ENCODE measurements at regions not wholly inside any gene's neighbourhood (a gene's known extent, or its start where the extent isn't known, plus 50 kb on each side); places are given as distances from the start of the nearest gene placed in this dataset.
A peak's percentile ranks its signal among the peaks of the same experiment; 100 is the strongest.

- no peak overlapping the region for H3K4me3 ChIP-seq (ENCODE audit: severe bottlenecking)
- DNase-seq (ENCODE audit: low spot score) (no peak), ATAC-seq (ENCODE audit: low read depth) (no peak)
- no peaks in the 10 kb centered on the region for H3K27me3 ChIP-seq (ENCODE audit: insufficient read depth, poor library complexity, severe bottlenecking)
- H3K9me3 ChIP-seq (ENCODE audit: severe bottlenecking) = no peaks in the 10 kb centered on the region
- TF ChIP-seq CTCF (IDR thresholded peaks at IDR 0.05; ENCODE audit: poor library complexity, severe bottlenecking) = no peak
- peaks cover 8% of the 10 kb centered on the region for H3K4me1 ChIP-seq (ENCODE audit: insufficient read depth, poor library complexity, severe bottlenecking)
- H3K27ac ChIP-seq (ENCODE audit: poor library complexity, severe bottlenecking) = no peak overlapping the region
- no peaks in the 10 kb centered on the region for H3K36me3 ChIP-seq (ENCODE audit: low read depth)
Observed at GRCh38 chr2:146869328-146869727, 975.5 kb upstream of the ACVR2A start.

- TF ChIP-seq CTCF (IDR thresholded peaks at IDR 0.05; ENCODE audit: poor library complexity, severe bottlenecking) = no peak
- no peaks in the 10 kb centered on the region for H3K4me1 ChIP-seq (ENCODE audit: insufficient read depth, poor library complexity, severe bottlenecking)
- no peak for DNase-seq (ENCODE audit: low spot score)
- no peak for ATAC-seq (ENCODE audit: low read depth)
- no peaks in the 10 kb centered on the region for H3K27me3 ChIP-seq (ENCODE audit: insufficient read depth, poor library complexity, severe bottlenecking)
- no peaks in the 10 kb centered on the region for H3K36me3 ChIP-seq (ENCODE audit: low read depth)
- H3K4me3 ChIP-seq (ENCODE audit: severe bottlenecking) = no peak overlapping the region
- H3K9me3 ChIP-seq (ENCODE audit: severe bottlenecking) = no peaks in the 10 kb centered on the region
- H3K27ac ChIP-seq (ENCODE audit: poor library complexity, severe bottlenecking) = no peak overlapping the region
Observed at GRCh38 chr2:146868051-146868450, 976.8 kb upstream of the ACVR2A start.

- no peak overlapping the region for H3K27ac ChIP-seq (ENCODE audit: poor library complexity, severe bottlenecking)
- no peaks in the 10 kb centered on the region for H3K9me3 ChIP-seq (ENCODE audit: severe bottlenecking)
- DNase-seq (ENCODE audit: low spot score) (no peak), ATAC-seq (ENCODE audit: low read depth) (no peak)
- H3K27me3 ChIP-seq (ENCODE audit: insufficient read depth, poor library complexity, severe bottlenecking) = no peaks in the 10 kb centered on the region
- no peaks in the 10 kb centered on the region for H3K36me3 ChIP-seq (ENCODE audit: low read depth)
- no peak overlapping the region for H3K4me3 ChIP-seq (ENCODE audit: severe bottlenecking)
- no peaks in the 10 kb centered on the region for H3K4me1 ChIP-seq (ENCODE audit: insufficient read depth, poor library complexity, severe bottlenecking)
- TF ChIP-seq CTCF (IDR thresholded peaks at IDR 0.05; ENCODE audit: poor library complexity, severe bottlenecking) = no peak
Observed at GRCh38 chr2:146867477-146867986, 977.3 kb upstream of the ACVR2A start.

GRCh38 chr2:146853741-146854444 is 990.9 kb upstream of the ACVR2A start:
- ATAC-seq (ENCODE audit: low read depth) (peak; percentile 73), DNase-seq (ENCODE audit: low spot score) (no peak)
- H3K9me3 ChIP-seq (ENCODE audit: severe bottlenecking) = no peaks in the 10 kb centered on the region
- no peak overlapping the region for H3K27ac ChIP-seq (ENCODE audit: poor library complexity, severe bottlenecking)
- H3K4me3 ChIP-seq (ENCODE audit: severe bottlenecking) = no peak overlapping the region
- no peak for TF ChIP-seq CTCF (IDR thresholded peaks at IDR 0.05; ENCODE audit: poor library complexity, severe bottlenecking)
- peaks cover 10% of the 10 kb centered on the region for H3K4me1 ChIP-seq (ENCODE audit: insufficient read depth, poor library complexity, severe bottlenecking)
- no peaks in the 10 kb centered on the region for H3K36me3 ChIP-seq (ENCODE audit: low read depth)
- no peaks in the 10 kb centered on the region for H3K27me3 ChIP-seq (ENCODE audit: insufficient read depth, poor library complexity, severe bottlenecking)

- DNase-seq (ENCODE audit: low spot score) = no peak
- ATAC-seq (ENCODE audit: low read depth) = no peak
- Histone ChIP-seq H3K36me3 (ENCODE audit: low read depth) (no peaks in the 10 kb centered on the region), H3K4me3 (ENCODE audit: severe bottlenecking) (no peak overlapping the region), H3K9me3 (ENCODE audit: severe bottlenecking) (no peaks in the 10 kb centered on the region), H3K27ac (ENCODE audit: poor library complexity, severe bottlenecking) (no peak overlapping the region), H3K4me1 (ENCODE audit: insufficient read depth, poor library complexity, severe bottlenecking) (peaks cover 10% of the 10 kb centered on the region), H3K27me3 (ENCODE audit: insufficient read depth, poor library complexity, severe bottlenecking) (no peaks in the 10 kb centered on the region)
- TF ChIP-seq CTCF (IDR thresholded peaks at IDR 0.05; ENCODE audit: poor library complexity, severe bottlenecking) = no peak
Observed at GRCh38 chr2:146852661-146853060, 992.2 kb upstream of the ACVR2A start.

Measured in RWPE2 (cell line).